Testis (tissue), 2 donors: ENCODE measurements at regions not wholly inside any gene's neighbourhood (a gene's known extent, or its start where the extent isn't known, plus 50 kb on each side); places are given as distances from the start of the nearest gene placed in this dataset.
A peak's percentile ranks its signal among the peaks of the same experiment; 100 is the strongest.
"Not testable (repeated sequence)": the region's sequence is repeated elsewhere in the genome, so short reads cannot be mapped to it uniquely, and the experiment has no call there.

Experiments used
- DNase-seq: peaks from one replicate; pipeline ENCODE4 v3.0.0-alpha.2; 2019
- H3K27ac ChIP-seq, 2 donors: fragments of 200-600 bp; sonication (generic); one replicate each; pipeline ENCODE4 v1.5.1; 2019
- H3K27me3 ChIP-seq: fragments of 200-600 bp; sonication (generic); one replicate; pipeline ENCODE4 v1.5.1; 2019
- H3K36me3 ChIP-seq: fragments of 200-600 bp; sonication (generic); one replicate; pipeline ENCODE4 v1.5.1; 2017; ENCODE audit warnings: low read depth; ENCODE audit errors: missing control alignments
- H3K4me1 ChIP-seq: fragments of 200-600 bp; sonication (generic); one replicate; pipeline ENCODE4 v1.5.1; 2019
- H3K4me3 ChIP-seq, 2 donors: fragments of 200-600 bp; sonication (generic); one replicate each; pipeline ENCODE4 v1.5.1; 2017 to 2019
- H3K9me3 ChIP-seq: fragments of 200-600 bp; sonication (generic); one replicate; pipeline ENCODE4 v1.5.1; 2017
- CTCF ChIP-seq, 3 experiments: fragments of 450-650 bp in 2 of 3; fragments of 200-600 bp in 1 of 3; sonication (generic) in 1 of 3; IDR thresholded peaks; one replicate each; pipeline ENCODE4 v1.5.1; 2016 to 2019; ENCODE audit warnings: antibody characterized with exemption in 3 of 3, mild to moderate bottlenecking in 2 of 3, moderate library complexity in 1 of 3
- POLR2A ChIP-seq: fragments of 450-650 bp; IDR thresholded peaks from one replicate; pipeline ENCODE4 v1.6.1; 2017; ENCODE audit warnings: antibody characterized with exemption, mild to moderate bottlenecking, moderate library complexity
- WGBS, 2 donors: methylation state at CpG; one replicate each; pipeline ENCODE4 v1.1.5; 2018; 5-methylcytosine and 5-hydroxymethylcytosine counted together
- intact Hi-C: fragments of 100-400 bp; cut with DNase I; formaldehyde crosslinking; loops from one replicate; pipeline ENCODE4 v1.15.1; 2023; ENCODE audit warnings: low total_unique reads

DNA sequence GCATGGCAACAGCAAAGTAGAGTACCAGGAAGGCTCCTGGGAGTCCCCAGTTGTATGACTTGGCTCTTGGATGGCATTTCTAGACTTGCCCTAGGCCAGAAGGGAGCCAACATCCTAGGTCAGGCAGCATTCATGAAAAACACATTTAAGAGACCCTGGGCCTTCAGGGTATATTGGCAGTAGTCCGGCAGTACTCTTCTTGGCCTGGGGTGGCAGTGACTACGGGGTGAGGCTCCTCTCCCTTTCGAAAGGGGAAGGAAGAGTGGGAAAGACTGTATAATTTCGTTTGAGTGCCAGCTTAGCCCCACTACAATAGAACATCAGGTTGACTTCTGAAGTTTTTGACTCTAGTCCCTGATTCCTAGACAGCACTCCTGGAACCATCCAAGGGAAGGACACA, 136.4 kb downstream of the ZIC4 start:
- H3K4me1 ChIP-seq: no peaks in the 10 kb centered on the region
- no peaks in the 10 kb centered on the region for H3K9me3 ChIP-seq
- no peaks in the 10 kb centered on the region for H3K27me3 ChIP-seq
- no peak overlapping the region for H3K4me3 ChIP-seq
- WGBS, 2 donors: 87 to 93% methylated on average over 4 of the region's 4 CpGs
- no peak for DNase-seq
- no peaks in the 10 kb centered on the region for H3K36me3 ChIP-seq
- no peak overlapping the region for H3K27ac ChIP-seq
- no peak for TF ChIP-seq CTCF (IDR thresholded peaks at IDR 0.05)
- no peak for TF ChIP-seq POLR2A
- intact Hi-C loops: no loop called here

DNA sequence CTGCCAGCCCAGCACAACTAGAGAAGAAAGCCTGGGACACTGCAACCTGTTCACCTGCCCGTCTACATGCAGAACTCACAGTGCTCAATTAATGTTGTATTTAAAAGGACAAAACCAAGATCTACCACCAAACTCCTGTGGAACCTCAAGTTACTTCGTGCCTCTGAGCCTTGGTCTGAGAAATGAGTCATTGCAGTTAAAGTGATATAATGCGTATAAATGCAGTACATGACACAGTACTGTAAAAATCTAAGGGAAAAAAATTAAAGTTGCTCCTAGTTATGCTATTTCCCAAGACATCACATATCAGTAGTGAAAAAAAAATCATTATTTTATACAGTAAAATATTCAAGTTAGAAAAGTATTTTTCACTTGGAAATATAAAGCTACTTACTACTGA, 138.9 kb downstream of the ZIC4 start:
- WGBS, 2 donors: 89 to 90% methylated on average over 3 of the region's 3 CpGs
- Histone ChIP-seq H3K27me3 (no peaks in the 10 kb centered on the region), H3K27ac (no peak overlapping the region), H3K9me3 (no peaks in the 10 kb centered on the region), H3K36me3 (no peaks in the 10 kb centered on the region), H3K4me3 (no peak overlapping the region), H3K4me1 (no peaks in the 10 kb centered on the region)
- no peak for DNase-seq
- intact Hi-C loops: no loop called here
- no peak for TF ChIP-seq CTCF (IDR thresholded peaks at IDR 0.05)
- no peak for TF ChIP-seq POLR2A

GRCh38 chr3:147257944-147258343, 148.4 kb downstream of the ZIC4 start:
- Histone ChIP-seq H3K27ac (no peak overlapping the region), H3K4me1 (no peaks in the 10 kb centered on the region), H3K36me3 (no peaks in the 10 kb centered on the region), H3K4me3 (no peak overlapping the region), H3K27me3 (no peaks in the 10 kb centered on the region), H3K9me3 (no peaks in the 10 kb centered on the region)
- intact Hi-C loops: no loop called here
- TF ChIP-seq CTCF (IDR thresholded peaks at IDR 0.05) (no peak), POLR2A (no peak)
- 91 to 100% methylated on average over 2 of the region's 2 CpGs for WGBS, 2 donors
- DNase-seq: no peak

GRCh38 chr3:147256739-147257138, 149.6 kb downstream of the ZIC4 start:
- intact Hi-C loops: no loop called here
- no peaks in the 10 kb centered on the region for H3K27me3 ChIP-seq
- TF ChIP-seq POLR2A: no peak
- no peak for TF ChIP-seq CTCF (IDR thresholded peaks at IDR 0.05)
- H3K4me3 ChIP-seq: no peak overlapping the region
- no peaks in the 10 kb centered on the region for H3K4me1 ChIP-seq
- H3K27ac ChIP-seq: no peak overlapping the region
- DNase-seq: no peak
- WGBS, 2 donors: 73 to 75% methylated on average over 2 of the region's 2 CpGs
- H3K36me3 ChIP-seq: no peaks in the 10 kb centered on the region
- H3K9me3 ChIP-seq: no peaks in the 10 kb centered on the region

- H3K4me3 ChIP-seq: no peak overlapping the region
- no peaks in the 10 kb centered on the region for H3K36me3 ChIP-seq
- 81 to 84% methylated on average over 4 of the region's 4 CpGs for WGBS, 2 donors
- no peaks in the 10 kb centered on the region for H3K4me1 ChIP-seq
- intact Hi-C loops: no loop called here
- TF ChIP-seq POLR2A: no peak
- TF ChIP-seq CTCF (IDR thresholded peaks at IDR 0.05): no peak
- DNase-seq: no peak
- no peaks in the 10 kb centered on the region for H3K27me3 ChIP-seq
- no peak overlapping the region for H3K27ac ChIP-seq
- no peaks in the 10 kb centered on the region for H3K9me3 ChIP-seq
These were observed 159.4 kb downstream of the ZIC4 start for GRCh38 chr3:147246906-147247305.

DNA sequence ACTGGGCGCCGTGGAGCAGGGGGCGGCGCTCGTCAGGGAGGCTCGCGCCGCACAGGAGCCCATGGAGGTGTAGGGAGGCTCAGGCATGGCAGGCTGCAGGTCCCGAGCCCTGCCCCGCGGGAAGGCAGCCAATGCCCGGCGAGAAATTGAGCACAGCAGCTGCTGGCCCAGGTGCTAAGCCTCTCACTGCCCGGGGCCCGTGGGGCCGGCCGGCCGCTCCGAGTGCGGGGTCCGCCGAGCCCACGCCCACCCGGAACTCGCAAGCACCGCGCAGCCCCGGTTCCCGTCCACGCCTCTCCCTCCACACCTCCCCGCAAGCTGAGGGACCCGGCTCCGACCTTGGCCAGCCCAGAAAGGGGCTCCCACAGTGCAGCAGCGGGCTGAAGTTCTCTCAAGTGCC, 160.7 kb downstream of the ZIC4 start:
- H3K36me3 ChIP-seq, H3K27me3 ChIP-seq, intact Hi-C loops, H3K4me1 ChIP-seq, H3K27ac ChIP-seq, DNase-seq, H3K9me3 ChIP-seq: not testable (repeated sequence)
- peak overlapping the region; percentile 37 to 48 for H3K4me3 ChIP-seq
- 74 to 88% methylated on average over 1 to 34 of the region's 34 CpGs for WGBS, 2 donors

- H3K27ac ChIP-seq, H3K36me3 ChIP-seq, H3K9me3 ChIP-seq, intact Hi-C loops, H3K27me3 ChIP-seq, H3K4me1 ChIP-seq: not testable (repeated sequence)
- H3K4me3 ChIP-seq: peak overlapping the region; percentile 37 to 48
- WGBS, 2 donors: 59 to 73% methylated on average over 10 of the region's 10 CpGs
- DNase-seq: peak; percentile 57
These were observed 161.3 kb downstream of the ZIC4 start for GRCh38 chr3:147245022-147245421.
